ENCODE measurements at regions not wholly inside any gene's neighbourhood (a gene's known extent, or its start where the extent isn't known, plus 50 kb on each side); places are given as distances from the start of the nearest gene placed in this dataset.

GRCh38 chr2:84306361-84306760 is 152.7 kb downstream of the SUCLG1 start:
- no peak overlapping the region for H3K4me3 ChIP-seq (ENCODE audit: control insufficient read depth in 2 of 3, extremely low read depth in 1 of 3, insufficient read depth in 2 of 3, low read depth in 1 of 3, low read length in 3 of 3)

GRCh38 chr2:84302513-84303412 is 156.3 kb downstream of the SUCLG1 start:
- DNase-seq (ENCODE audit: low read depth, low spot score) (no peak), FAIRE-seq (peak; percentile 92)
- TF ChIP-seq EZH2 (IDR thresholded peaks at IDR 0.05; ENCODE audit: low read length) = no peak
- TF ChIP-seq CTCF (optimal IDR thresholded peaks at IDR 0.05 in 1 of 3, IDR thresholded peaks at IDR 0.05 in 1 of 3, conservative IDR thresholded peaks at IDR 0.05 in 1 of 3; ENCODE audit: extremely low read depth in 1 of 3, insufficient read depth in 2 of 3, low read length in 3 of 3) = peak; percentile 86 to 92 (median 92)
- H3K4me1 ChIP-seq (ENCODE audit: control insufficient read depth, extremely low read depth, insufficient read depth, low read length) = peaks cover 18% of the 10 kb centered on the region
- H3K27ac ChIP-seq (ENCODE audit: control insufficient read depth, insufficient read depth, low read length) = no peak overlapping the region
- H3K9me3 ChIP-seq (ENCODE audit: control insufficient read depth, low read depth, low read length) = no peaks in the 10 kb centered on the region
- no peaks in the 10 kb centered on the region for H3K9me1 ChIP-seq (ENCODE audit: control insufficient read depth, extremely low read depth, insufficient read depth, low read length)
- dilution Hi-C loops (cut with MboI; ENCODE audit: extremely low pct_ligation_motif_present, low sequenced_read_pairs) = no loop called here
- no peak overlapping the region for H3K9ac ChIP-seq (ENCODE audit: control insufficient read depth, extremely low read depth, insufficient read depth, low read length)
- no peak overlapping the region for H3K4me3 ChIP-seq (ENCODE audit: control insufficient read depth in 2 of 3, extremely low read depth in 1 of 3, insufficient read depth in 2 of 3, low read depth in 1 of 3, low read length in 3 of 3)
- H4K20me1 ChIP-seq (ENCODE audit: control insufficient read depth, extremely low read depth, insufficient read depth, low read length) = no peaks in the 10 kb centered on the region
- no peak overlapping the region for H3K4me2 ChIP-seq (ENCODE audit: control insufficient read depth, extremely low read depth, insufficient read depth, low read depth, low read length)
- H3K79me2 ChIP-seq (ENCODE audit: control insufficient read depth, insufficient read depth, low read length) = no peaks in the 10 kb centered on the region
- no peak overlapping the region for H2AFZ ChIP-seq (ENCODE audit: control insufficient read depth, low read length)
- H3K36me3 ChIP-seq (ENCODE audit: control insufficient read depth in 2 of 2, extremely low read depth in 1 of 2, insufficient read depth in 2 of 2, low read length in 2 of 2) = no peaks in the 10 kb centered on the region
- no peaks in the 10 kb centered on the region for H3K27me3 ChIP-seq (ENCODE audit: control insufficient read depth, extremely low read depth, insufficient read depth, low read length)

More at GRCh38 chr2:84306361-84306760, 152.7 kb downstream of the SUCLG1 start:
- FAIRE-seq (no peak), DNase-seq (ENCODE audit: low read depth, low spot score) (no peak)
- TF ChIP-seq EZH2 (IDR thresholded peaks at IDR 0.05; ENCODE audit: low read length) = no peak
- TF ChIP-seq CTCF (optimal IDR thresholded peaks at IDR 0.05 in 1 of 3, IDR thresholded peaks at IDR 0.05 in 1 of 3, conservative IDR thresholded peaks at IDR 0.05 in 1 of 3; ENCODE audit: extremely low read depth in 1 of 3, insufficient read depth in 2 of 3, low read length in 3 of 3) = no peak
- no peaks in the 10 kb centered on the region for H3K79me2 ChIP-seq (ENCODE audit: control insufficient read depth, insufficient read depth, low read length)
- no peaks in the 10 kb centered on the region for H3K9me3 ChIP-seq (ENCODE audit: control insufficient read depth, low read depth, low read length)
- no peaks in the 10 kb centered on the region for H3K27me3 ChIP-seq (ENCODE audit: control insufficient read depth, extremely low read depth, insufficient read depth, low read length)
- H3K36me3 ChIP-seq (ENCODE audit: control insufficient read depth in 2 of 2, extremely low read depth in 1 of 2, insufficient read depth in 2 of 2, low read length in 2 of 2) = no peaks in the 10 kb centered on the region
- no peak overlapping the region for H3K4me2 ChIP-seq (ENCODE audit: control insufficient read depth, extremely low read depth, insufficient read depth, low read depth, low read length)
- dilution Hi-C loops (cut with MboI; ENCODE audit: extremely low pct_ligation_motif_present, low sequenced_read_pairs) = no loop called here
- no peak overlapping the region for H3K9ac ChIP-seq (ENCODE audit: control insufficient read depth, extremely low read depth, insufficient read depth, low read length)
- H3K9me1 ChIP-seq (ENCODE audit: control insufficient read depth, extremely low read depth, insufficient read depth, low read length) = no peaks in the 10 kb centered on the region
- no peak overlapping the region for H3K27ac ChIP-seq (ENCODE audit: control insufficient read depth, insufficient read depth, low read length)
- H4K20me1 ChIP-seq (ENCODE audit: control insufficient read depth, extremely low read depth, insufficient read depth, low read length) = no peaks in the 10 kb centered on the region
- no peak overlapping the region for H2AFZ ChIP-seq (ENCODE audit: control insufficient read depth, low read length)
- no peaks in the 10 kb centered on the region for H3K4me1 ChIP-seq (ENCODE audit: control insufficient read depth, extremely low read depth, insufficient read depth, low read length)
